ENCODE measurements at regions not wholly inside any gene's neighbourhood (a gene's known extent, or its start where the extent isn't known, plus 50 kb on each side); places are given as distances from the start of the nearest gene placed in this dataset.

DNA sequence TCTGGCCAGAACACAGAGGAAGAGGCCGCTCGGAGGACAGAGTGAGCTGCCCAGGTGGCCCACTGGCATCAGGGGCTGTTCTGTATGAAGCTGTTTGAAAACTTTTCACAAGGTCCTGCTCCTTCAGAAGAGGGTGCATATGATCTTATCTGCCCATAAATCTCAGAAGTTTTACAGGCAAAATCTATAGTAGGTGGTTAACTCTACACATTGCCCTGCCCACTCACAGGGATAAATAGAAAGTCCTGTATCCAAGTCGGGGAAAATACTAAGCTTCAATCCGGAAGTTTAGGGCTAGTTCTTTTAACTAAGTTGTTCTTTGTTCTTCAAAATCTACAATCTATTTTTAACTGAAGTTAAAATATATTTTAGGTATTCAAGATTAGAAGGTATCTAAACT is 233.7 kb downstream of the FOXA2 start:
- Histone ChIP-seq H2AFZ (no peak overlapping the region), H3K9me3 (ENCODE audit: control insufficient read depth, low read length) (no peaks in the 10 kb centered on the region), H3K79me2 (no peaks in the 10 kb centered on the region), H3K36me3 (ENCODE audit: control insufficient read depth, insufficient read depth, low read length) (no peaks in the 10 kb centered on the region), H3K4me2 (ENCODE audit: low read length) (no peak overlapping the region), H3K27ac (no peak overlapping the region), H3K4me3 (ENCODE audit: low read depth, low read length) (no peak overlapping the region), H3K4me1 (no peaks in the 10 kb centered on the region), H3K9ac (no peak overlapping the region), H3K27me3 (ENCODE audit: control insufficient read depth, insufficient read depth, low read length) (no peaks in the 10 kb centered on the region)
- TF ChIP-seq, protein P1, sequence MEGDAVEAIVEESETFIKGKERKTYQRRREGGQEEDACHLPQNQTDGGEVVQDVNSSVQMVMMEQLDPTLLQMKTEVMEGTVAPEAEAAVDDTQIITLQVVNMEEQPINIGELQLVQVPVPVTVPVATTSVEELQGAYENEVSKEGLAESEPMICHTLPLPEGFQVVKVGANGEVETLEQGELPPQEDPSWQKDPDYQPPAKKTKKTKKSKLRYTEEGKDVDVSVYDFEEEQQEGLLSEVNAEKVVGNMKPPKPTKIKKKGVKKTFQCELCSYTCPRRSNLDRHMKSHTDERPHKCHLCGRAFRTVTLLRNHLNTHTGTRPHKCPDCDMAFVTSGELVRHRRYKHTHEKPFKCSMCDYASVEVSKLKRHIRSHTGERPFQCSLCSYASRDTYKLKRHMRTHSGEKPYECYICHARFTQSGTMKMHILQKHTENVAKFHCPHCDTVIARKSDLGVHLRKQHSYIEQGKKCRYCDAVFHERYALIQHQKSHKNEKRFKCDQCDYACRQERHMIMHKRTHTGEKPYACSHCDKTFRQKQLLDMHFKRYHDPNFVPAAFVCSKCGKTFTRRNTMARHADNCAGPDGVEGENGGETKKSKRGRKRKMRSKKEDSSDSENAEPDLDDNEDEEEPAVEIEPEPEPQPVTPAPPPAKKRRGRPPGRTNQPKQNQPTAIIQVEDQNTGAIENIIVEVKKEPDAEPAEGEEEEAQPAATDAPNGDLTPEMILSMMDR (IDR thresholded peaks at IDR 0.05), result no peak

DNA sequence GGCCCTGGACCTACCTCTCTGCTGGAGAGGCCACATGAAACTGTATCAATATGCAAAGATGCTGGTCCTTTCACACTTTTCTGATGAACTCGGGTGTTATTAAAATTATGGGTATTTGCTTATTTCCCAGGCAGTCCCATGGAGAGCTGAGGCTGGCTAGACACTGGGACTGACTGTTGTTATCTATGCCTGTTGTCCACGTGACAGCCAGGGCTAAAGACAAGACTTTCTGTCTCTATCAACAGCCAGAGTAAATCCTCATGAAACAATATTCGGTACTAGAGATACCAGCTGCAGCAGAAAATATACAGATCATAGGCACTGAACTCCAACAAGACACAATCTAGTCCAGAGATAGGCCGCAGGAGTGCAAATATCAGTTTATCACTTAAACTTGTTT is 236.4 kb downstream of the FOXA2 start:
- Histone ChIP-seq H3K79me2 (no peaks in the 10 kb centered on the region), H3K27ac (no peak overlapping the region), H3K27me3 (ENCODE audit: control insufficient read depth, insufficient read depth, low read length) (no peaks in the 10 kb centered on the region), H3K4me3 (ENCODE audit: low read depth, low read length) (no peak overlapping the region), H3K9me3 (ENCODE audit: control insufficient read depth, low read length) (no peaks in the 10 kb centered on the region), H3K36me3 (ENCODE audit: control insufficient read depth, insufficient read depth, low read length) (no peaks in the 10 kb centered on the region), H2AFZ (no peak overlapping the region), H3K4me1 (no peaks in the 10 kb centered on the region), H3K9ac (no peak overlapping the region), H3K4me2 (ENCODE audit: low read length) (no peak overlapping the region)
- TF ChIP-seq, protein P1 (IDR thresholded peaks at IDR 0.05), result no peak

DNA sequence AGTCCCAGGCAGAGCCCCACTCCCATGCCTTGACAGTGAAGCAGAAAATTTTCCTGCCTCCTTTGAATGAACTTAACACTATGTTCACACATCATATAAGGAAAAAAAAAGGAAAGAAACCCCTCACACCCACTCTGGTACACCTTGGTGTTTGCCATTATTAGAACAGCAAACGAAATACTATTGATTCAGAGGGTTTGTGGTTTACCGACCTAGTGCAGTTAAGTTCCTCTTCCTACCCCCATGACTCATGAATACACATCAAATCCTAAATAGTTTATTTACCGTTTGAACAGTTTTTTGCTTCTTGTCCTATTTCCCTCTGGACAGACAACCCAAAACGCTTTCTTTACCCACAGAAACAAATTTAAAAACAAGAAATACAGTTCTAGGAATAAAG is 237.7 kb downstream of the FOXA2 start:
- Histone ChIP-seq H3K79me2 (no peaks in the 10 kb centered on the region), H3K9me3 (ENCODE audit: control insufficient read depth, low read length) (no peaks in the 10 kb centered on the region), H3K4me2 (ENCODE audit: low read length) (no peak overlapping the region), H3K27ac (no peak overlapping the region), H3K9ac (no peak overlapping the region), H2AFZ (no peak overlapping the region), H3K36me3 (ENCODE audit: control insufficient read depth, insufficient read depth, low read length) (no peaks in the 10 kb centered on the region), H3K4me1 (no peaks in the 10 kb centered on the region), H3K27me3 (ENCODE audit: control insufficient read depth, insufficient read depth, low read length) (no peaks in the 10 kb centered on the region), H3K4me3 (ENCODE audit: low read depth, low read length) (no peak overlapping the region)
- TF ChIP-seq, protein P1 (IDR thresholded peaks at IDR 0.05), result no peak

DNA sequence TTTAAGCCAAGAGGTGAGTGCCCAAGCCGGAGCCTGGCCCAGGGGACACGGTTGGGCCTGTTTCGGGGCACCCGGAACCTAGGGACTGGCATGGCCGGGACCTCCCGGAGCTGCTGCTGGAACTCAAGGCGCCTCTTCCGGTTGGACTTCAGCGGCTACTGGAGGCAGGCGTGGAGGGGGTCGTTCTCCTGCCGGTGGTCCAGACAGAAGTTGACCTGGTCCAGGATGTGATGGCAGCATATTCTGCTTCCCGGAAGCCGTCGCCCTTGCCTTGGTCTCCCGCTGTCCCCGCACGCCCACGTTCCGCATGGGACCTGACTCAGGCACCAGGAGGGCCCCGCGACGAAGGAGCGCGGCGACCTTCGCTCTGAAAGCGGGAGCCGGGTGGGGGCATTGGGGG is 240.8 kb downstream of the FOXA2 start:
- H3K4me3 ChIP-seq (ENCODE audit: low read depth, low read length), result no peak overlapping the region
- H3K4me2 ChIP-seq (ENCODE audit: low read length), result no peak overlapping the region
- no peaks in the 10 kb centered on the region for H3K9me3 ChIP-seq (ENCODE audit: control insufficient read depth, low read length)
- no peak overlapping the region for H3K27ac ChIP-seq
- H3K36me3 ChIP-seq (ENCODE audit: control insufficient read depth, insufficient read depth, low read length), result no peaks in the 10 kb centered on the region
- no peaks in the 10 kb centered on the region for H3K27me3 ChIP-seq (ENCODE audit: control insufficient read depth, insufficient read depth, low read length)
- H3K79me2 ChIP-seq, result no peaks in the 10 kb centered on the region
- H3K9ac ChIP-seq, result no peak overlapping the region
- TF ChIP-seq, protein P1 (IDR thresholded peaks at IDR 0.05), result no peak
- no peaks in the 10 kb centered on the region for H3K4me1 ChIP-seq
- H2AFZ ChIP-seq, result no peak overlapping the region

DNA sequence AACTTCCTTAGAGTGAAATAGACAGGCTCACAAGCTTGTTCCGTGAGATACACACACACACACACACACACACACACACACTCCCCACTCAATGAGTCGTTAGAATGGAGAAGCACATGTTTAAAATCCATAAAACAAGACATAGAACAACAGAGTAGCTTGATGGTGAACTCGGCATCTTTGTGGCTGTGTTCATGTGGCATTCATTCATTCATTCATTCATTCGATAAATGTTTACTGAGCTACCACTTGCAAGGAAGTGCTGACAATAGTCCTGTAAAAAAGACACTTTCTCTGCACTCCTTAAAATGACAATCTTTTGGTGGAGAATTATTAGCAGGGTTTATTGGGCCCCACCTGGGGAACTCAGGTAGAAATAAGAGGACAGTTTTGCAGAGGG is 242.0 kb downstream of the FOXA2 start:
- Histone ChIP-seq H3K79me2 (no peaks in the 10 kb centered on the region), H3K4me3 (ENCODE audit: low read depth, low read length) (no peak overlapping the region), H3K9ac (no peak overlapping the region), H3K4me2 (ENCODE audit: low read length) (no peak overlapping the region), H3K27ac (no peak overlapping the region), H3K4me1 (no peaks in the 10 kb centered on the region), H2AFZ (no peak overlapping the region), H3K27me3 (ENCODE audit: control insufficient read depth, insufficient read depth, low read length) (no peaks in the 10 kb centered on the region), H3K9me3 (ENCODE audit: control insufficient read depth, low read length) (no peaks in the 10 kb centered on the region), H3K36me3 (ENCODE audit: control insufficient read depth, insufficient read depth, low read length) (no peaks in the 10 kb centered on the region)
- TF ChIP-seq, protein P1 (IDR thresholded peaks at IDR 0.05), result no peak

Data from parathyroid adenoma (tissue), 2 donors.